Lower leg skin (tissue), 4 donors: ENCODE measurements at regions not wholly inside any gene's neighbourhood (a gene's known extent, or its start where the extent isn't known, plus 50 kb on each side); places are given as distances from the start of the nearest gene placed in this dataset.

Experiments
- DNase-seq, 2 donors: peaks; one replicate each; pipeline ENCODE4 v3.0.0-alpha.2; 2019; ENCODE audit warnings: low spot score in 2 of 2
- H3K4me3 ChIP-seq: fragments of 200-600 bp; sonication (generic); 2 replicates; pipeline ENCODE4 v1.5.1; 2017; ENCODE audit warnings: mild to moderate bottlenecking, low read depth; ENCODE audit not compliant: poor library complexity, severe bottlenecking
- POLR2A ChIP-seq, 2 donors: fragments of 450-650 bp; IDR thresholded peaks; one replicate each; pipeline ENCODE4 v1.6.1; 2016 to 2017; ENCODE audit warnings: antibody characterized with exemption in 2 of 2, mild to moderate bottlenecking in 1 of 2, moderate library complexity in 1 of 2
- WGBS, 2 donors: methylation state at CpG; one replicate each; pipeline ENCODE4 v1.1.5; 2018; 5-methylcytosine and 5-hydroxymethylcytosine counted together
- intact Hi-C: fragments of 100-400 bp; cut with DNase I; formaldehyde crosslinking; loops from one replicate; pipeline ENCODE4 v1.15.0; 2023; ENCODE audit warnings: low total_unique reads
- TF ChIP-seq, protein P1 (sequence below), 3 donors: fragments of 450-650 bp; IDR thresholded peaks; one replicate each; pipeline ENCODE4 v1.5.1; 2016; ENCODE audit warnings: antibody characterized with exemption in 3 of 3, mild to moderate bottlenecking in 3 of 3, moderate library complexity in 2 of 3

- H3K4me3 ChIP-seq: no peak overlapping the region
- intact Hi-C loops: no loop called here
- DNase-seq: no peak
- TF ChIP-seq, protein P1, sequence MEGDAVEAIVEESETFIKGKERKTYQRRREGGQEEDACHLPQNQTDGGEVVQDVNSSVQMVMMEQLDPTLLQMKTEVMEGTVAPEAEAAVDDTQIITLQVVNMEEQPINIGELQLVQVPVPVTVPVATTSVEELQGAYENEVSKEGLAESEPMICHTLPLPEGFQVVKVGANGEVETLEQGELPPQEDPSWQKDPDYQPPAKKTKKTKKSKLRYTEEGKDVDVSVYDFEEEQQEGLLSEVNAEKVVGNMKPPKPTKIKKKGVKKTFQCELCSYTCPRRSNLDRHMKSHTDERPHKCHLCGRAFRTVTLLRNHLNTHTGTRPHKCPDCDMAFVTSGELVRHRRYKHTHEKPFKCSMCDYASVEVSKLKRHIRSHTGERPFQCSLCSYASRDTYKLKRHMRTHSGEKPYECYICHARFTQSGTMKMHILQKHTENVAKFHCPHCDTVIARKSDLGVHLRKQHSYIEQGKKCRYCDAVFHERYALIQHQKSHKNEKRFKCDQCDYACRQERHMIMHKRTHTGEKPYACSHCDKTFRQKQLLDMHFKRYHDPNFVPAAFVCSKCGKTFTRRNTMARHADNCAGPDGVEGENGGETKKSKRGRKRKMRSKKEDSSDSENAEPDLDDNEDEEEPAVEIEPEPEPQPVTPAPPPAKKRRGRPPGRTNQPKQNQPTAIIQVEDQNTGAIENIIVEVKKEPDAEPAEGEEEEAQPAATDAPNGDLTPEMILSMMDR (IDR thresholded peaks at IDR 0.05): no peak
- no peak for TF ChIP-seq POLR2A (IDR thresholded peaks at IDR 0.05)
Measured at GRCh38 chr10:109529258-109529657, 394.1 kb downstream of the XPNPEP1 start.

- intact Hi-C loops: no loop called here
- no peak overlapping the region for H3K4me3 ChIP-seq
- DNase-seq: no peak
- WGBS, 2 donors: 66 to 78% methylated on average over 4 of the region's 4 CpGs
- TF ChIP-seq, protein P1 (IDR thresholded peaks at IDR 0.05): no peak
- no peak for TF ChIP-seq POLR2A (IDR thresholded peaks at IDR 0.05)
Measured at GRCh38 chr10:109517748-109518147, 405.6 kb downstream of the XPNPEP1 start.

DNA sequence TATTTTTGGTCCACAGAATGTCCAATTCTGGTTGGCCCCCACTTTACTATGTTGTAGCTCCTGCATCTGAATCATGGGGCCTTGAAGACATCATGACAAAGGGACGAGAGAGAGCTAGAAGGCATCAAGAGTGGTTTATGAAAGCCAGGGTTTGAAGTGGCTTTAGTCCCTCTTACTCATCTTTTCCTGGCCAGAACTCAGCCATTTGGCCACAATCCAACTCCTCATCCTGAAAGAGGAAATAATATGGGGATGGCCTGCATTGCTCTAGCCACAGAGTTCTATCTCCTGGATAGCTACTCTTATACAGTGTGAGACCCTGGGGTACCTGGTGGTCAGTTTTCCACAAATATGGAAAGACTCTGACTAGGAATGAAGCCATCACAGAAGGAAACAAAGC lies 418.9 kb downstream of the XPNPEP1 start:
- intact Hi-C loops: no loop called here
- no peak overlapping the region for H3K4me3 ChIP-seq
- WGBS, 2 donors: 0 to 33% methylated on average over 1 of the region's 1 CpG
- TF ChIP-seq, protein P1 (IDR thresholded peaks at IDR 0.05): no peak
- TF ChIP-seq POLR2A (IDR thresholded peaks at IDR 0.05): no peak
- DNase-seq: no peak

DNA sequence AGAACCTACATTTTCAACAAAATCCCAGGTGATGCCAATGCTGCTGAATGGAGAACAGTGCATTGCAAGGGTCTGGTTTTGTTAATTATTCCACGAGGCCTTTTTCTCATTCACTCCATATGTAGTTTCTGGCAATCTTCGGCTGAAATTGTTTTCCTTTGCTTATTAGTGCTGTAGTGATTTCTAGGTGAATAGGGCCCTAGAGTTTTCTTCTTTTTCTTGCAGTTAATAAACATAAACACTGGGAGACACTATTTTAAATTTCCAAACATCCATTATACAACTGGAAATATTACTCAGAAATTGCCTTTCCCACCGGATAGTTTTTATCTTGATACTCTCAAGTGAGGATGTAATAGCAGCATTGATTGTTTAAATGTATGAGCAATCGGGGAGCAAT lies 435.6 kb downstream of the XPNPEP1 start:
- TF ChIP-seq, protein P1 (IDR thresholded peaks at IDR 0.05): no peak
- no peak for TF ChIP-seq POLR2A (IDR thresholded peaks at IDR 0.05)
- intact Hi-C loops: no loop called here
- DNase-seq: no peak
- no peak overlapping the region for H3K4me3 ChIP-seq
- 70 to 78% methylated on average over 4 of the region's 4 CpGs for WGBS, 2 donors

DNA sequence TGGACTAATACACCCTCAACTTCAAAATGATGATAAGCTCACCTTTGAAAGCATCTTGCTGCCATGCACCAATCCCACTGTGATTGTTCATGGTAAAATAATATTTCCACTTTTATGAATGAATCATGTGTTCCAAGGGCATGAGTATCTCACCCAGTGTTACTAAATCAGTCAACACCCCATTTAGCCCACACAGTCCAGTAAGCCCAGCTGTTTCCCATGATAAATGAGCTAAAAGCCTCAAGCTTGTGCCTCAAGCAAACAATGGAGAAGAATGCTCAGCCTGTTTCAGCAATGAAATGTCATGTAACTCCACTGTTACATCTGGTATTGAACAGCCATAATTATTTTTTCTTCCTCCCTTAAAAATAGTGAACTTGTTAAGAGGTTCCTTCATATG lies 442.5 kb downstream of the XPNPEP1 start:
- H3K4me3 ChIP-seq: no peak overlapping the region
- intact Hi-C loops: no loop called here
- DNase-seq: no peak
- TF ChIP-seq POLR2A (IDR thresholded peaks at IDR 0.05): no peak
- TF ChIP-seq, protein P1 (IDR thresholded peaks at IDR 0.05): no peak

DNA sequence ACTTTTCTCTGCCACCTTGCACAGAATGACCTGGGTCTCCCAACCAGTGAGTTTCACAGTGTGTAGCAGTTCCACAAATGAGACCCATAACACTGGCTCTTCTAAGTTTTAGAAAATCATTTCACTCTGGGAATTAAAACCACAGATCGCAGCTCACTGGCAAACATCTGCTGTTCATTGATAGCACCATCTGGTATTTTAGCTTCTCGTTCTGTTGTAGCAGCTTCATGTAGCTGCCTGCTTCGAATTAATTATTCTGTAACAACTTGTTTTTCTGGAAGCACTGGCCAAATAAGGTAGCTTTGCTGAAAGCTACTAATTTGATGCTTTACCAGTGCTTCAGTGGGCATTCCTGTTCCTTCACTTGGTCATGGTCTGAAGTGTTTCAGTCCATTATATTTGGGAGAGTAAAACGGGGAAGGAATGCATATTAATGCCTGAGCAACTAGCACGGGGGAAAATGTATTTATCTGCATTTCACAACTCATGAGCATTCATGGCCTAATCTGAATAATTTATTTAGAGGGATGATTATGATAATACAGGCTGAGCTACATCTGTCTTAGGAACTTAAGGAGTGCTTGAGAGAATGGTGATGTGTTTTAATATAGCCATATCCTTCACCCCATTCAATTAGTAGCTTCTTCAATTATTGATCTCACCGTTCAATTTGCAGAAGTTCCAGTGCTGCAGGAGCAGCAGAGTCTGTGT lies 447.4 kb downstream of the XPNPEP1 start:
- H3K4me3 ChIP-seq: no peak overlapping the region
- TF ChIP-seq, protein P1 (IDR thresholded peaks at IDR 0.05): no peak
- no peak for TF ChIP-seq POLR2A (IDR thresholded peaks at IDR 0.05)
- intact Hi-C loops: no loop called here
- 23 to 28% methylated on average over 6 of the region's 6 CpGs for WGBS, 2 donors
- DNase-seq: no peak
